T-helper 22 cell (primary cell): ENCODE measurements at regions not wholly inside any gene's neighbourhood (a gene's known extent, or its start where the extent isn't known, plus 50 kb on each side); places are given as distances from the start of the nearest gene placed in this dataset.

Experiments
- DNase-seq: peaks from one replicate; pipeline ENCODE4 v3.0.0-alpha.2; 2020; ENCODE audit warnings: low read depth

DNA sequence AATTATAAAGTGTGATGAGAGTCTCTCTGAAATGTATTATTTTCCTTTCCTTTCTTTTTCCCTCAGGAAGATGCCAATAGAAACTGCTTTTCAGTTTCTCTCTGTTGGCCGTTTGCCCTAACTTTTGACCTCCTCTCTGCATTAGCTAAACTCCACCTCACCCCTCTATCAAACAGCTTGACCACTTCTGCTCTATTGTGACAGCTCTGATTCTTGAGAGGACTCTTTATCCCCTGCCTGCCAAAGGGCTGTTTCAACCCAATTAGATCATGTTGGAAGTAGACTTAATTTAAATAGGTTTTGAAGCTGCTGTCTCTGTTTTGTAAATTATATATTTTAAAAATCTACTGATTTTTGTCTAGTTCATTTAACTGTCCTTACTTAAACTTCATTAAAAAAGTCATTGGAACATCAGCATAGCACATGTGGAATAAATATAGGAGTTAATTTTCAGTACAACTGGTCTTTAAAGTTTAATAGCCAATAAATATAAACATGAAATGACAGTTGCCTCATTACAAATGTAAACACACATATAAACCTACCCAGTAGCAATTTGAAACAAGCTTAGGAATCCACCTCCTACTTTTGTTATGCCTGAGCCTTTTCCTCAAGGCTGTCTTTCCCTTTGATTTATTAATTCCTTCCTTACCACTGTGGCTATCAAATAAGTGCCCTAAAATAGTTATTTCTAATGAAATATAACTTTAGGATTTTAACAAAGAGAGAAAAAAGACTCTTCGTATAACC is 152.0 kb downstream of the CHRM3 start:
- no peak for DNase-seq

DNA sequence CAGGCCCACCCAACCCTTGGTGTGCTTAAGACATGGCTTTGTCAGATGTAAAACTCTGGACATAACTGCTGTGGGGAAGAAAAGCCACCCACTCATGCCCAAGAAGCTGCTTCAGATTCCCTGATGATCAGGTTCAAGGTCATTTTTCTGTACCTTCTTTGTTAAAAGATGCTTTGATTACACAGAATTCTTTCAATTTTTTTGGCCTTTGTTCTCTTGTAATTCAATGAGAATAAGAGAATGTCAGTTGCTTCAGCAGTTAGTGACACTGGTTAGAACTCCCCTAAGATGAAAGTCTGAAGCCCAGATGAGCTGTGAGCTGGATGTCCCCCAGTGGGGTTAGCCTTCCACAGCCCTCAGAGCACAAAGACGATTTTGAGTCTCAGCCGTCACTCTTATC is 152.7 kb downstream of the CHRM3 start:
- DNase-seq, result no peak

DNA sequence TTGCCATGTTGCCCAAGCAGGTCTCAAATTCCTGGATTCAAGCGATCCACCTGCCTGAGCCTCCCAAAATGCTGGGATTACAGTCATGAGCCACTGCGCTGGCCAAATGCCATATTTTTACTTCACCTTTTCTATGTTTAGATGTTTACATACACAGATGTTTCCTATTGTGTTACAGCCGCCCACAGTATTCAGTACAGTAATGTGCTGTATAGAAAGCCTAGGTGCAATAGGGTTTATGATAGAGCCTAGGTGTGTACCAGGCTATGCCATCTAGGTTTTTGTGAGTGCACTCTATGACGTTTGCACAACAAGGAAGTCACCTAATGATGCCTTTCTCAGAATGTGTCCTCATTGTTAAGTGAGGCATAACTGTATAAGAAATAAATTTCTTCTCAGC is 153.4 kb downstream of the CHRM3 start:
- DNase-seq, result no peak

DNA sequence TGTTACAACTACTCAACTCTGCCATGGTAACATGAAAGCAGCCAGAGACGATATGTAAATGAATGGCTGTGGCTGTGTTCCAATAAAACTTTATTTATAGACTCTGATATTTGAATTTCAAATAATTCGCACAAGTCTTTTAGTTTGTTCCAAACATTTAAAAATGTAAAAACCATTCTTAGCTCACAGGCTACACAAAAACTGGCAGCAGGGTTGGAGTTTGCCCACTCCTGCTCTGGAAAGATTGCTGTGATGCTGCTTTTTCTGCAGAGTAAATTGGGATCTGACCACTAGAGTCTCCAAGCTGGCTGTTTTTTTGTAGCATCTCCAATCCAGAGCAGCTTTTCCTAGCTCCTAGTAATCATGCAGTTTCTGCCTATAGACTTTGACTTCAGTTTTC is 157.5 kb downstream of the CHRM3 start:
- no peak for DNase-seq

DNA sequence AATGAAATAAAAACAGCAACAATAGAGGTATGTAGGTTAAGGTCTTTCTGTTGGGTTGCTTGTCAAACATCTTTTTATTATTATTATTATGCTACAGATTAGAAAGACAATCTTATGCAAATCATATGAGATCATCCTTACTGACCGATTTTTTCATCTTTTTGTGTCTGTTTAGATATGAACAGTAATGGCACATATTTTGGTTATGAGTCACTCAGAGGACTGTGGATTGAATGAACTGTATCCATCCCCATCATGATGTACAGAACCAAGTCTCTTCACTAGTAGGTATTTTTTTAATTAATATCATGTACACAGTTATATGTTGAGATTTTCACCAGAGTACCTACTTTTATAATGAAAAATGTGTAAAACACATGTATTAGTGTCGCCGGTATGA is 159.1 kb downstream of the CHRM3 start:
- no peak for DNase-seq

DNA sequence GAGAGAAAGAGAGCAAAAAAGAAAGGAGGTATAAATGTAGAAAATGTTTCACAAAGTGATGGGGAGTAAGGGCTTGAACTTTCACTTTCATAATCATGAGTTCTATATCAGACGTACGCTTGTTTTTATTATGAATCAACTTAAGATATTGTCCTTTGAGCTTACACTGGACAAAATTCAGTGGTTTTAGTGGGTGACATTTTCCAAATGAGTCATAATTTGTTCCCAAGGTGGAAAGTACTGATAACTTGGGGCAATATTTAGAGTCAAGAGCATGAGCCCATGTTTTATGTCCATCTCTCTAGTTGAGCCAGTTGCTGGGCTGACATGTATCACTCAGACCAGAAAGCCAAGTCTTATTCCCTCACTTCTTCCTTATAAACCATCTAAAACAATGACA is 161.6 kb downstream of the CHRM3 start:
- DNase-seq, result no peak

DNA sequence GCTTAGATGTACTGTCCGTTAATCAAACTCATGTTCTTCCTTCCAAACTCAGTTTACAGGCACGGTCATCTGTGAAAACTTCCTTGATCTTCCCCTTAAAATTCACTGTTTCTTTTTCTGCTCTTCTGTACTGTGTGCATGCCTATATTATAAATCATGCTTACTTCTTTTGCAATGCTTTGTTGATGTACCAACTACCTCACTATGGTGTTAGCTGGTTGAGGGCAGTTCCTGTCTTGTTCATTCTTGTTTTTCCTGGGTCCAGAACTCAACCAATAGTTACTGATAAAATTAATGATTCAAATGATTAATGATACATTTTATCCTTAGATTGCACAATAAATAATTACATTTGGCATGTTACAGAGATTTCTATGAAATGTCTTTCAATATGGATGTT is 163.8 kb downstream of the CHRM3 start:
- DNase-seq, result no peak

DNA sequence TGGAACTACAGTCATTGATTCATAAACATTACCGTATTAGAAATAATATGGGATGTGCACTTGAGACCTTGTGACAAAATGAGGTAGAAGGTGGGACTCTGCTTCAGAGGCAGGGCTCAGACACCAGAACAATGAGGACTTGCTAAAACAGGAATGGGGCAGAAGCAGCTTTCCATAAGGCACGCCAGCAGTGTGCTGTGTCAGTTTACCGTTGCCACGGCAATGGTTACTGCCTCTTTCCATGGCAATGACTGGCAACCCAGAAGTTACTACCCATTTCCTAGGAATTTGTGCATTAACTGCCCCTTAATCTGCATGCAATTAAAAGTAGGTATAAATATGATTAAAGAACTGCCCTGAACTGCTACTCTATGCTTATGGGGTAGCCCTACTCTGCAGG is 169.0 kb downstream of the CHRM3 start:
- DNase-seq, result no peak

DNA sequence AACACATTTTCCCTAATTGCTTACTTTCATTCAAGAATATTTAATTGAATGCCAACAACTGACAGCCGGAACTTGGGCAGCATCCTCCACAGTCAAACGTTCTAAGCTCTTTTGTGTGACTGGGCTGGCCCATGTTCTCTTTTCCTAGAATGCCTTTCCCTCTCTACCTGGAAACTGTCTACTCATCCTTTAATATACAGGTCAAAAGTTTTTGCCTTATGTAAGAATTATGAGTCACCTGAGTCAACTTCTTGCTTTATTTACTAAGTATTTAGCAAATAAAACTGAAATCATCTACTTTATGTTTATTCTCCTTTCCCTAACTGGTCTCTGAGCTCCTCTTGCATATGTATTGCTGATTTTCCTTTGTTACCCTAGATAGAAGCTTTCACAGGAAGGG is 172.2 kb downstream of the CHRM3 start:
- no peak for DNase-seq

DNA sequence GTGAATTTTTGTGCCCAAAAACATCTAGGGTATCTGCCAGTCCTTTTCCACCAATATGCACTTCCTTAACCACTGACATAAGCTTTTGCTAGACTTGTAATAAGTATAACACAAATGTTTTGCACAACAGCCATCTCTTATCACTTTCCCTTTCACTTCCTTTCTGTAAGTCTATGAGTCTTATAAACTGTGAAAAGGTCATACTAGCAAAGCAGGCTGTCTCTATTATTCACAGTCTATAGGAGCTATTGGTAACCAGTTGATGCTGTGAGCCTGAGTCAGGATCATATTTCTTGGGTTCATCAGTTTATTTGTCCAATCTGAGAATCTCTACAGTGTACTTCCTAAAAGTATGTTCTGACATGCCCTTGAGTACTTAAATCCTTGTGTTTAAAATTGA is 172.6 kb downstream of the CHRM3 start:
- DNase-seq, result no peak

DNA sequence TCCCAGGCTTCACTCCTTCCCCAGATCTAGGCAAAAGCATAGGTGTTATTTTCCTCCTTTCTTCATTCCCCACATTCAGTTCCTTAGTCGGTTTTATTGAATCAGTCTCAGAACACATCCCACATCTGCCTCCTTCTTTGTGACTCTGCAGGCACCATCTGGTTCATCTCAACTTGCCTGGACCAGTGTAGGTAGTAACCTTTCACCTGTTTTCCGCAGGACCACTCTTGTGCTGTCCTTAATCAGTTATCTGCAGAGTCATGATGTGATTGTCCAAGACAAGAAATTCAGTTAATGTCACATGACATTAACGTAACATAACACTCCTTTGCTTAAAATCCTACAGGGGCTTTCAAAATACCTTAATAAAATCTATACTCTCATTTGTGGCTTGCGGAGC is 174.6 kb downstream of the CHRM3 start:
- DNase-seq, result no peak

DNA sequence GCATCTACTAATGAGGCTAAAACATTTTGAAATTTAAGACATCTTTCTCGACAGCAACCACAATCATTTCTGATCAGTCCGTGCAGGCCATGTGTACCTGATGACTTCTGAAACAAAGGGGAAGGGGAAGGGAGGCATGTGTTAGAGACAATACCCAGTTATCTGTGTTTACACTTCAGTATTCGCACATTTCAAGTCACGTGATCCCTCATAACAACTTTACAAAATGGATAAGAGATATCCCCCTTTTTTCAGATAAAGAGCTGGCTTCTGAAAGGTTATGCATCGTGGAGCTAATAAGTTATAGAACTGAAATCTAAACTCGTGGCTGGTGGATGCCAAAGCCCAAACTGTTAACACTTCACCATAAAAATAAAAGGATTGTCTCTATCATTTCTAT is 175.7 kb downstream of the CHRM3 start:
- no peak for DNase-seq

DNA sequence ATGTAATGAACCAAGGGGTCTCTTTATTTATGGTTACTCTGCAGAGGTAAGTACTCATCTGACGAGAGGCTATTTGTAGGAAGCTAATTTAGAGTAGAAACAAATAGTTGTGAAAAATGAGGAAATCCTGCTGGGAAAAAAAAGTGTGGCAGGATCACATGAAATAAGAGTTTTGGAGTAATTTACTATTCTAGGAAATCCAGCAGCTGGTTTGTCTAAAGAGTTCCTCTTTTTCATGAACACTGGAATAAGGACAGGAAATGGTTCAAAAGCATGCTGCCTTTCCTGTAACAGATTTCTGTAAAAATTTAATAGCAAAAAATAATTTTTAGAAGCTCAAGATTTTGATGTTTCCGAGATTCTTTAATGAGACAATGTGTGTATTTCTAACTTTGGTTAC is 177.3 kb downstream of the CHRM3 start:
- DNase-seq, result no peak

DNA sequence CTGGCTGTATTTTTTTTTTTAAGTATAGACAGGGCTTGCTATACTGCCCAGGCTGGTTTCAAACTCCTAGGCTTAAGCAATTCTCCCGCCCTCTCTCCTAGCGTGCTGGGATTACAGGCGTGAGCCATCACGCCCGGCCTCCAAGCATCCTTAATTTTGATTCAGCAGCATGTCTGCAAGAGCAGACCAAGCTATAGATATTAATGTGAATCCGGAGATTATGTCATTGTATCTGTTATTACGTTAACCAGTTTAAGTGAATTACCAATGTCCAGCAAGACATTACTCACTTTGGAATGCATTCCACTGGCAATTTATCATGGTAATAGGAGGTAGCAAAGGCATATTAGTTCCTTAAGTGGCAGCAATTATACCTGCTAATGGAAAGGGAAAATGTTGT is 179.7 kb downstream of the CHRM3 start:
- no peak for DNase-seq

DNA sequence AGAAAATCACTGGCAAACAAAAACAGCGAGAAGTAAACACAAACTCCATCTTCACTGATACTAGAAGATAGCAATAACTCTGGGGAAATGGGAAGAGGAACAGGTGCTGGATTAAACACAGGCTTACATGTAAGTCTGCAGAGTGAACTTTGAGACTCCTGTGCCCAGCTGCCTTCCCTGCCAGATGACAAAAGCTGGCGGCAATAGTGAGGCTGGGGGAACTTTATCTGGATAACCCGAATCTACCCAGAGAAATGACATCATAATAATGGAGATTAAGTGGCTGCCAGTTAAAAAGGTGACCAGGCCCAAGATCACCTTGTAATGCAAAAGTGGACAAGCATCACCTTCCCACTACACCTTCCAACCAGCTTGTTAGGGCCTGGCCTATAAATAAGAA is 184.5 kb downstream of the CHRM3 start:
- DNase-seq, result no peak

DNA sequence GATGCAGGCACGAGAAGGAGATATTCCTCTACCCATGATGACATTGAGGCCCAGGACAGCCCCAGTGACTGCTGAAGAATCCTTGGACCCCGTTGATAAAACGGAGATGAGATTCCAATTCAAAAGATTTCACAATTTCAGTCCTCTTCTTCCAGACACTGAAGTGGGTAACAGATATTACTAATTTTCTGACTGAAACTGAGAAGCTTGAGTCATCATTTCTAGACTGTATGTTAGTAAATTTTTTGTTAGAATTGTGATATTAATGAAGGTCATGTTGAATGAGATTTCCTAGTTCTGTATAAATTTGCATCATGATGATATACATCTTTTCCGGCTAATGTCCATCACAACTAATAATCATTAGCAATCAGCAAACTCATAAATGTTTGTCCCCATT is 185.8 kb downstream of the CHRM3 start:
- no peak for DNase-seq

DNA sequence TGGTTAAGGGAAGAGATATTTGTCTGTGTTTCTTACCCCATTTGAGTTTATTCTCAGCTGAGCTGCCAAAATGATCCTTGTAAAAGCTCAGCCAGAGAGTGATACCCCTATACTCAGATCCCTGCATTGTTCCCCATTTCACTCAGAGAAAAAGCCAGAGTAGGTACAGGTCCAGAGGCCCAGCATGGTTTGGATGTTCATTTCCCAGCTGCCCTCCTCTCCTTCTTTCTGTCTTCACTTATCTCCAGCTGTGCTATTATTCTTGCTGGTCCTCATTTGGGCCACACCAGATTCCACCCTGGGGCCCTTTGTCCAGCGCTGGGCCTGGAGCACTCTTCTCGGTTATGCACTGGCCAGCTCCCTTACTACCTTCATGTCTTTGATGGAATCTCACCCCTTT is 187.7 kb downstream of the CHRM3 start:
- no peak for DNase-seq

DNA sequence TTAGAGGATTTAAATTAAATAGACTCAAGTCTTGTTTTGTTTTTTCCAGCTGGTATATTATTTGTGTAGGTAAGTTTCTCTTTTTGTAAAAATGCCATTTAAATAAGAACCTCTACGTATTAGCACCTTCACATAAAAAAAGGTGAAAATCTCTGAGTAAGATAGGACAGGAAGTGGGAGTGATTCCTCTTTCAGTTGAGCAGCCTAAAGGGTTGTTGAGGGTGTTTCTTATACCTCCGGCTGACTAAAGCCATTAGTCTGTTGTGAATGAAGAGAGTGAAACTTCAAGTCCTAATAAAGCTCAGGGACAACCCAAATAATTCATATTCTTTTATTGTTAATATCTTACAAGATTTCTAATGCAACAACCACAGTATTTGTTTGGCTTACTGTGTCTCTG is 188.7 kb downstream of the CHRM3 start:
- DNase-seq, result no peak

DNA sequence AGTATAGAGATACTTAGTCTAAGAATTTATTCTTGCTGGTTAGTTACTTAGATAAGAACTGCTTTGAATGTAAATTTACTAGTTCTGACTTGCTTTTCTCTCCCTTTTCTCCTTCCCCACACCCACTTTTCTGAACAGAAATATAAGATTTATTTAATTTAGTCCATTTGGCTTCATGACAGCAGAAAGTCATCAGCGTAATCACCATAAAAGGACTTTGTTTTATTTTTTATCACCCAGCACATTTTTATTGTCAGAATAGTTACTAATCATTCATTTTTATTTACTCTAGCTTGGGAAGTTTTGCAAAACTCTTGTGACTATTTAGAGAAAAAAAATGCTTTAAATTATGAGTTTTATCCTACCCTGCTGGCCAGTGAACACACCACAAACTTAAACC is 197.2 kb downstream of the CHRM3 start:
- DNase-seq, result no peak

DNA sequence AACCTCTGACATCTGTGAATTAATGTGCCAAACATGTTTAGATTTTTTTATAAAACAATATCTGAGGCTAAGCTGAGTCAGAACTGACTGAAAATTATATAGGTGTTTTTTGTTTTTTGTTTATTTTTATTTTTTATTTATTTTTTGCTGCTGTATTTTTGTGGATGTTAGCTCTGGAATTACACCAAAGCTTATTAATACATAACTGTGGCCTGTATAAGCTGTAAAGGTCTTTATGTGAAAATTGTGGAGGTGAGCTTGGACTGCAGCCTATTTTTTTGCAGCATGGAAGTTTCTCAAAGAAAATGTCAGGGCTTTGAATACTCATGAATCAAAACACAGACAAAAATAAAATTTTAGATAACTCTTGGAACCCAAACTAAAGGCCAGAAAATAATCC is 199.8 kb downstream of the CHRM3 start:
- no peak for DNase-seq

DNA sequence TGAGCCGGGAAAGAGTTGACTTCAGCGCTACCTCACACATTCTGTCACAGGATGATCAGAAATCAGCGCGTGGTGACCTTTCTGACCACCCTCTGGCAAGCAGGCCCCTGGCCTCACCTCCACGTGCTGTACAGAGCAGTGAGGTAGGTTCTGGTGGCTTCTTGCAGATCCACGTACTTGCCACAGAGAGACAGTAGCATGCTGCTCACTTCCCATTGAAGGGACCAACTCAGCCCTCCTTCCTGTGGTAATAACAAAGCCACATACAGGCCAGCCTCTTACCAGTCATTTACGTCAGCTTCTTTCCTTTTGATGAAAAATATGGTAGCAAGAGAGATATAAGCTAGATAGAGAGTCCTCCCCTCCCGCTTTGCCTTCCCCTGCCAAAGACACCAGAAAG is 200.7 kb downstream of the CHRM3 start:
- no peak for DNase-seq

DNA sequence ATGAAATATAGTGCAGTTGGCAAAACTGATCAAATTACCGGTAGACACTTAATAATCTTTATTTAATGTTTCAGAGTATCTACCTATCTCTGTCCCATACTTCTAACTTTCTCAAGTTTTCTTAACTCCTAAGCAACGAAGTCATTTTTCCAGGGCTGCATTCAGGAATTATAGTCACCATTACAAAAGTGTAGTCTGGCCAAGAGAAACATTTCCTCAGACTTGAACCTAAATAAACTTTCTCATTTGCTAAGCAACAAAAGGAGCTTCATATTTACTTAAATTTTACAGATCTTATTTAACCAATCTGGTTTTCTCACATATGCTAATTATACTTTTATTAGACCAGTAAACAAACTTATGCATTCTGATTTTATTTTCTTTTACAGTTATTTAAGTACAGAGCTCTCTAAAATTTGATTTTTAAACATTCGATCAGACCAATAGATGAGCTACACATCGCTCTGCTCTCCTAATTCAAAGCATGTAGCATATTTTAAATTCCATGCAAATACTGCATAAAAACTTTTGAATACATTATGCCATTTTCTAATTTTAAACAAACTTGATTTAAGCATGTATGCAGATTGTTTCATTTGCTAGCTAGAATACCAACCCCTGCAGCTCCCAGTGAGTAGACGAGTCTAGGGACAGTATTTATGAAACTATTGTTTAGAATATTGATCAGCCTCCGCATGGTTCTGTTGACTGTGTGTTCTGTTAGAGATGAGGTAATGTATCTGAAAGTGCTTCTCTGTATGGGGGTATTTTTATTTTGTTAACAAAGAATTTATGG is 201.4 kb downstream of the CHRM3 start:
- DNase-seq, result no peak

DNA sequence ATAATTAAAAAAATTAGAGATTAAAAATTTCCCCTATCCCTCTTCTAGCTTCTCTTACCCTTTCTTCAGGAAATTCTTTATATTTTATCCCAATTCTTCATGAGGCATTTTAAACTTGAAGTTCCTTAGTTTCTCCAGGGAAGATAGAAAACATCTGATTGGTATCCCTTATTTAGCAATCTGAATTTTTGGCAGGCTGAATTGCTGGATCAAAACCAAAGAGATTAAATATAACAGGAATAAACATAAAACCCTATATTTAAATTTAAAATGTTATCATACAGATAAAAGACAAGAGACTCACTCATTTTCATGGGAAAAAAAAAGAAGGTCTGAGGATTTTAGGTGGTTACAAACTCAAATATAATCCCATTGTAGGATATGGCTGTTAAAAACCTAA is 204.2 kb downstream of the CHRM3 start:
- DNase-seq, result no peak

DNA sequence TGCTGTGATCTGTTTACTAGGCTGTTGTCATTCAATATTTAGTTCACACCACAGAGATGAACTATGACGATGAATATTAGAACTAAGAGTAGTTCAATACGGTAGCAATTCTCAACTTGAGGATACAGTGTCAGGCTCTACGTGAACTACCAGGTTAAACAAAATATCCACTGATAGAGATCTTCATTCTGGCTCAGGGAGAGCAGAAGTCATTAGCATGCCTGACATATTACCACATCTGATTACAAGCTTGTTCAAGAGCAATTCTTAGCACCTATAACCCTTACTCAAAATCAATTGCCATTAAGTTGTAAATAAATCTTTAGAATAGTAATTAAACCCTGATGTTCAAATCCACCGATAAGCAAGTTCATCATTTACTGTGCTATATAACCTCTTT is 207.2 kb downstream of the CHRM3 start:
- no peak for DNase-seq
